B cell (primary cell): ENCODE measurements at regions not wholly inside any gene's neighbourhood (a gene's known extent, or its start where the extent isn't known, plus 50 kb on each side); places are given as distances from the start of the nearest gene placed in this dataset.

Experiments
- EZH2 ChIP-seq: IDR thresholded peaks from 2 replicates; pipeline ENCODE4 v1.6.1; 2012; ENCODE audit warnings: borderline replicate concordance, low read depth, mild to moderate bottlenecking, moderate library complexity, low read length; ENCODE audit not compliant: insufficient read depth, poor library complexity, severe bottlenecking
- TF ChIP-seq, protein P1 (sequence below): fragments of 200-600 bp; IDR thresholded peaks from one replicate; pipeline ENCODE4 v1.8.0; 2022; ENCODE audit warnings: antibody characterized with exemption, mild to moderate bottlenecking

DNA sequence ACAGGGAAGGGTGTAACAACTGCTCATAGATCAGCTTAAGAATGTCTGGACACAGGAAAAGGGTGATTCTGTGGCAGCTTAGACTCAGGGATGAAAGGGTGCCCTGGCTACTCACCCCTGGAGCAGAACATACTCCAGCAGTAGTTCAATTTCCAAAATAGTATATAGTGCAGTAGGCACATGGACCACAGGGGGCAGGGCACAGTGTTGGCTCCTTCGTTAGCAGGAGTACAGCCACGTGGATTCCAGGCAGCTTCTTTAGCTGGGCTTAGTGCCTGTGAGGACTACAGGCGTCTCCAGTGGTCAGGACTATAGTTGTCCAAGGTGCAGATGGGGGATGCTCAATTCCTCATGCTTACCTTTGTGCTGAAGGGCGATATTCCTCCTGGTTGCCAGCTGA, 277.5 kb upstream of the DDX18 start:
- TF ChIP-seq, protein P1, sequence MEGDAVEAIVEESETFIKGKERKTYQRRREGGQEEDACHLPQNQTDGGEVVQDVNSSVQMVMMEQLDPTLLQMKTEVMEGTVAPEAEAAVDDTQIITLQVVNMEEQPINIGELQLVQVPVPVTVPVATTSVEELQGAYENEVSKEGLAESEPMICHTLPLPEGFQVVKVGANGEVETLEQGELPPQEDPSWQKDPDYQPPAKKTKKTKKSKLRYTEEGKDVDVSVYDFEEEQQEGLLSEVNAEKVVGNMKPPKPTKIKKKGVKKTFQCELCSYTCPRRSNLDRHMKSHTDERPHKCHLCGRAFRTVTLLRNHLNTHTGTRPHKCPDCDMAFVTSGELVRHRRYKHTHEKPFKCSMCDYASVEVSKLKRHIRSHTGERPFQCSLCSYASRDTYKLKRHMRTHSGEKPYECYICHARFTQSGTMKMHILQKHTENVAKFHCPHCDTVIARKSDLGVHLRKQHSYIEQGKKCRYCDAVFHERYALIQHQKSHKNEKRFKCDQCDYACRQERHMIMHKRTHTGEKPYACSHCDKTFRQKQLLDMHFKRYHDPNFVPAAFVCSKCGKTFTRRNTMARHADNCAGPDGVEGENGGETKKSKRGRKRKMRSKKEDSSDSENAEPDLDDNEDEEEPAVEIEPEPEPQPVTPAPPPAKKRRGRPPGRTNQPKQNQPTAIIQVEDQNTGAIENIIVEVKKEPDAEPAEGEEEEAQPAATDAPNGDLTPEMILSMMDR: no peak
- TF ChIP-seq EZH2: no peak
